Adrenal gland (tissue), 5 donors: ENCODE measurements at regions not wholly inside any gene's neighbourhood (a gene's known extent, or its start where the extent isn't known, plus 50 kb on each side); places are given as distances from the start of the nearest gene placed in this dataset.

Experiments
- POLR2A ChIP-seq, 2 donors: fragments of 450-650 bp; IDR thresholded peaks; one replicate each; pipeline ENCODE4 v1.6.1; 2017; ENCODE audit warnings: antibody characterized with exemption in 2 of 2, mild to moderate bottlenecking in 2 of 2, moderate library complexity in 1 of 2
- TF ChIP-seq, protein P1 (sequence below), 6 experiments: fragments of 450-650 bp in 4 of 6; fragments of 200-600 bp in 2 of 6; sonication (generic) in 1 of 6; IDR thresholded peaks; 1 replicate in 5 of 6; 2 replicates in 1 of 6; pipeline versions ENCODE4 v1.5.1 to v1.8.0; 2016 to 2021; ENCODE audit warnings: antibody characterized with exemption in 6 of 6, mild to moderate bottlenecking in 2 of 6, moderate library complexity in 1 of 6
- donor health status: DM: no; HTN: no; CAD: no.

DNA sequence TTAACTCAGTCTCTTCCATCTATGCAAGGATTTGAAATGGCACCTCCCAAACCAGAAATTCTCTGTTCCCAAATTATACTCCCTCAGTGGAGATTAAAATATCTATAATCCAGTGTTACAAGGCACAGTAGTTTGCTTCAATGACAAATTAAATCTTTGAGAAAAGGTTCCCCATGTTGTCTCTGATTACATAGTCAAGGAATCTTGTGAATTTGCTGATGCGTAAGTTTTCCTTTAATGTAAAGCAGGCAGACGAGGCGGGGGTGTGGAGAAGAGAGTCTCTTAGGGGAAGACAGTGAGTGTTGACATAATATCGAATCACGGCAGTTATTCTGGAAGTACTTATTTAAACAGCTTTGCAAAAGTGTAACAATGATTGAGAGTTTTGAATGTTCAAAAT, 236.4 kb upstream of the RARB start:
- TF ChIP-seq, protein P1, sequence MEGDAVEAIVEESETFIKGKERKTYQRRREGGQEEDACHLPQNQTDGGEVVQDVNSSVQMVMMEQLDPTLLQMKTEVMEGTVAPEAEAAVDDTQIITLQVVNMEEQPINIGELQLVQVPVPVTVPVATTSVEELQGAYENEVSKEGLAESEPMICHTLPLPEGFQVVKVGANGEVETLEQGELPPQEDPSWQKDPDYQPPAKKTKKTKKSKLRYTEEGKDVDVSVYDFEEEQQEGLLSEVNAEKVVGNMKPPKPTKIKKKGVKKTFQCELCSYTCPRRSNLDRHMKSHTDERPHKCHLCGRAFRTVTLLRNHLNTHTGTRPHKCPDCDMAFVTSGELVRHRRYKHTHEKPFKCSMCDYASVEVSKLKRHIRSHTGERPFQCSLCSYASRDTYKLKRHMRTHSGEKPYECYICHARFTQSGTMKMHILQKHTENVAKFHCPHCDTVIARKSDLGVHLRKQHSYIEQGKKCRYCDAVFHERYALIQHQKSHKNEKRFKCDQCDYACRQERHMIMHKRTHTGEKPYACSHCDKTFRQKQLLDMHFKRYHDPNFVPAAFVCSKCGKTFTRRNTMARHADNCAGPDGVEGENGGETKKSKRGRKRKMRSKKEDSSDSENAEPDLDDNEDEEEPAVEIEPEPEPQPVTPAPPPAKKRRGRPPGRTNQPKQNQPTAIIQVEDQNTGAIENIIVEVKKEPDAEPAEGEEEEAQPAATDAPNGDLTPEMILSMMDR (IDR thresholded peaks at IDR 0.05) = no peak
- TF ChIP-seq POLR2A (IDR thresholded peaks at IDR 0.05) = no peak
